NCI-H1436 treated with DMSO at 0.1 percent for 48 hours (cell line): ENCODE measurements at regions not wholly inside any gene's neighbourhood (a gene's known extent, or its start where the extent isn't known, plus 50 kb on each side); places are given as distances from the start of the nearest gene placed in this dataset.
"Not testable (repeated sequence)": the region's sequence is repeated elsewhere in the genome, so short reads cannot be mapped to it uniquely, and the experiment has no call there.

Experiments used
- DNase-seq: peaks from one replicate; lab custom pipeline; 2025; lab: John Stamatoyannopoulos, UW

DNA sequence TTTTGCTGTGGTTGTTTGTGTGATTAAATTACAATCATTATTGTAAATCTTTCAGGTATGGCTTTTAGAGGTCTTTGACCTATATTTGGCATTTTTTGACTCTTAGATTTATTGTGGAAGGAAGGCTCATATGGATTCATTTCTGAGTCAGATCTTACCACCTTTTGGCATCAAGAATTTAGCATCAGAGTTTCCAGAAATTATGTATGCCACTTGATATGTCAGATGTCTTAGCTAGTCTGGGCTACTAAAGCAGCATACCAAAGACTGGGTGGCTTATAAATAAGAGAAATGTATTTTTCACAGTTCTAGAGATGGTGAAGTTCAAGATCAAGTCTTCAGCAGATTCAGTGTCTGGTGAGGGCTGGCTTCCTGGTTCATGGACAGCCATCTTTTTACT lies 129.5 kb upstream of the PZP start:
- no peak for DNase-seq

DNA sequence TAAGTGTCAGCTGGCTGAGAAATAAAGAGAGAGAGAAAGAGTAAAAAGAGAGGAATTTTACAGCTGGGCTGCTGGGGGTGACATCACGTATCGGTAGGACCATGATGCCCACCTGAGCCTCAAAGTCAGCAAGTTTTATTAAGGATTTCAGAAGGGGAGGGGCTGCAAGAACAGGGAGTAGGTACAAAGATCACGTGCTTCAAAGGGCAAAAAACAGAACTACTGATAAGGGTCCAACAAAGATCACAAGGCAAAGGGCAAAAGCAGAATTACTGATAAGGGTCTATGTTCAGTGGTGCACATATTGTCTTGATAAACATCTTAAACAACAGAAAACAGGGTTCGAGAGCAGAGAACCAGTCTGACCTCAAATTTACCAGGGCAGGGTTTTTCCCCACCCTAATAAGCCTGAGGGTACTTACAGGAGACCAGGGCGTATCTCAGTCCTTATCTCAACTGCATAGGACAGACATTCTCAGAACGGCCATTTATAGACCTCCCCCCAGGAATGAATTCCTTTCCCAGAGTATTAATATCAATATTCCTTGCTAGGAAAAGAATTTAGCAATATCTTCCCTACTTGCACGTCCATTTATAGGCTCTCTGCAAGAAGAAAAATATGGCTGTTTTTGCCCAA lies 128.3 kb upstream of the PZP start:
- not testable (repeated sequence) for DNase-seq

- no peak for DNase-seq
These were observed 127.7 kb upstream of the PZP start for GRCh38 chr12:9335867-9336266.

- no peak for DNase-seq
These were observed 126.8 kb upstream of the PZP start for GRCh38 chr12:9334964-9335363.

GRCh38 chr12:9334041-9334692 lies 126.0 kb upstream of the PZP start:
- no peak for DNase-seq

DNA sequence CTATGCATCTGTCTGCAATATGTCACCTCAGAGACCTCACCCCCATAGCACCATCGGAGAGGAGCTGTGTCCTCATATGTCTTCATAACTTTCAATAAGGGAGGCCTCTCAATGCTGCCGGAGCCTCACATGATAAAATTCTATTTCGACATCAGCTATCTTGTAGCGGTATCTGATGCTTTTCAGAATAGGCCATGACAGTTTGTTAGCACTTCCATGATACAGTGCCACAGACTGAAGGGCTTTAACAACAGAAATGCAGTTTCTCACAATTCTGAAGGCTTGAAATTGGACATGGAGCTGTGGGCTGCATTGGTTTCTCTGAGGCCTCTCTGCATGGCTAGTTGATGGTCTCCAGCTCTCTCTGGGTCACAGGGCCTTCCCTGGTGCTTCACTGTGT lies 125.0 kb upstream of the PZP start:
- DNase-seq: no peak

DNA sequence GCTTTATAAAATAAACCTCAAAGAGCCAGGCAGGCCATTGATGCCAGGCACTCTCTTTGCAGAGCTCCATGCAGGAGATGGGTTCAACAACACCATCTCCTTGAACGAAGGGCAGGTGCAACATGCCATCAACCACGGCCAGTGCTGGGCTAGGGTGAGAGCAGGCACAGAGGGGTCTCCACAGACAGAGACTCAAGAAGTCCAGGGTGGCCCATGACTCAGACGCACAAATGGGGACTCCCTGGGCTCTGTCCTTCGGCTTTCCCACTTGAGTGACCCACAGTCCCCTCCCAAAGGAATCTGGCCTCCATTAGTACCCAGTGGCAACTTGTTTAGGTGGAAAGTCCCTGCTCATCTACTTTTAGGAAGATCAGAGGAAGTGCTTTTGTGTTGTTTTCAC lies 124.4 kb upstream of the PZP start:
- DNase-seq: no peak

- DNase-seq: no peak
These were observed 123.0 kb upstream of the PZP start for GRCh38 chr12:9331218-9331626.

DNA sequence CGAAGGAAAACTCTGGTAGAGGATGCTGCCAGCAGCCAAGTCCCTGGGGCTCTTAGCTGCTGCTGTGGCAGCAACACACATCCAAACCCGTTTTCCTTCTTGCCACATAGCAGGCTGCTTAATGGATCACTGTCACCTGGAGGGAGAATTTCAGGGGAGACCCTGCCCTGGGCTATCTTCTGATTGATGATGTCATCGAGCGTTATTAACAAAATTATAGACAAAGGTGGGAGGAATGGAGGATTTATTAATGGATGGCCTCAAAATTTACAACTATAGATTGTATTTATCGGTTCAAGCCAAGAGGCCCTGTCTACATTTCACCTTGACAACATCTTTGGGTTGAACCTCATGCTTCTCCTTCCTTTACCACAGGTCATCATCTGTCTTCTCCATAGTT lies 120.8 kb upstream of the PZP start:
- no peak for DNase-seq

DNA sequence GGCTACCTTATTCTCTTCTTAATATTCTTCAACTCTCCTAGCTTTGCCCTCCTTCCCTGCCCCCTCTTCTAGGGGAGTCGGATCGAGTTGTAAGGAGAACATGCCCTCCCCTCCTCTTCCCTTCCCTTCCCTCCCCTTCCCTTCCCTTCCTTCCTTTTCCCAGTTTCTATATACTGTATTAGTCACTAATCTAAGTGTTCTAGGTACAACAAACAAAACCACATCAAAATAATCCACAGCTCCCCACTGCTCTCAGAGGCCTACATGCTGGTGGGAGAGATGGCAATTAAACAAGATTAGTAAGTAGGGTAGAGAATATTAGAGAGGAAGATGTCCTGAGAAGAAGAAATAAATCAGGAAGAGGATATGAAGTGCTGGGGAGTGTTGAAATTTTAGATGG lies 119.9 kb upstream of the PZP start:
- DNase-seq: no peak

DNA sequence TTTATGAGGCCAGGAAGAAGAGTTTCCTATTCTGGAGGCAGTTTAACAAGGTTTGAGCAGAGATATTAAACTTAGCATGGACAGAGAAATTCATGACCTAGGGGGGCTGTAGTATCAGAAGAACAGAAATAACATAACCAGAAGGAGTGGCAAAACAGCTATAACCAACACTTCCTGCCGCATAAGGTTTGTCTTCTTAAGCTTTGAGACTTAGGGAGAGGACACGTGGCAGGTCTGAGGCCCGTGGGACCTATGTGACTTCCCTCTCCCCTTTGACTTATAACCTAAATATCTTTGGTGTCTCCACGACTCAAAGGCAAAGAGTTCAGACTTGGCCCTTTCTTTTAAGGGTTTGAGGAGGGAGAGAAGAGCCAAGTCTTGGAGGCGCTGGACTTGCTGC lies 119.1 kb upstream of the PZP start:
- DNase-seq: no peak

DNA sequence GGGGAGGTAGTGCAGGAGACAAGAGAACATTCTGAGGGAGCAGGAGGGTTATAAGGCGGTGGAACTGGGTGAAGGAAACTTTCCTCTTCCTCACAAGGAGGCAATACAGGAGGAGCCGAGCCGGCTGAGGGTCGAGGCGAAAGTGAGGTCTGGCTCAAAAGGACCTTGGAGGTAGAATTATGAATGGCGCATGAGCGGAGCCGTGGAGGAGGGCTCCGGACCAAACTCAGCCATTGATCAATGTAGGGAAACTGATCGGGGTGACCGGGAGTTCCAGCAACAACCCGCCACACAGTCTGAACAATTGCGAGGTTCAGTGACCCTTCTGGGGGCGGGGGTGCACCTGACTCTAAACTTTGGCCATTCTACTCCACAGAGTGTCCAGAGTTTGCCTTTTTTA lies 118.7 kb upstream of the PZP start:
- DNase-seq: not testable (repeated sequence)

DNA sequence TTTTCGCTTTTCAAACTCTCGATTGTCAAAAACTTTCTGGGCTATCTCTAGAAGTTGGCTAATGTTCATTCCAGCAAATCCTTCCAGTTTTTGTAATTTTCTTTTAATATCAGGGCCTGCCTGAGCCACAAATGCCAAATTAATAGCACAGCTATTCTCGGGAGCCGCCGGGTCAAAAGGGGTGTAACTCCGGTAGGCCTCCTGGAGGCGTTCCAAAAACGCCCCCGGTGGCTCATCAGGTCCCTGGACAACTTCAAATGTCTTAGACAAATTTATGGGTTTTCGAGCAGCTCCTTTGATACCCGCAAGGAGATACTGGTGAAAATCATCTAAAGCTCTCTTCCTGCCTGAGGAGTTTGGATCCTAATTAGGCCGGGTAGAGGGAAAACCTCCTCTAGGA lies 117.9 kb upstream of the PZP start:
- DNase-seq: no peak

GRCh38 chr12:9325471-9325870 lies 117.3 kb upstream of the PZP start:
- DNase-seq: no peak

DNA sequence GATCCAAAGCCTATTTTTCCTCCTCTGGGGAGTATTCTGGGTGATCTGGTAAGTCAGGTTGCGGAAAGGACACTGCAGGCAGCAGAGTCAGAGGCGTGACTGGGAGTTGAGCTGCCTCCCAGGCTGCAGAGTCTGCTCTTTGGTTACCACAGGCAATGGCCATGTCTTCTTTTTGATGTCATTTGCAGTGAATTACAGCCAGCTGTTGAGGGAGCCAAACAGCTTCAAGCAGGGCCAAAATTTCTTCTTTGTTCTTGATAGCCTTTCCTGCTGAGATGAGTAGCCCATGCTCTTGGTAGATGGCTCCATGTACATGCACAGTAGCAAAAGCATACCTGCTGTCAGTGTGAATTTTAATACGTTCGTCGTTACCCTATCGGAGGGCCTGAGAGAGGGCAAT lies 116.6 kb upstream of the PZP start:
- DNase-seq: no peak

- DNase-seq: no peak
These were observed 115.0 kb upstream of the PZP start for GRCh38 chr12:9323144-9323681.

- no peak for DNase-seq
These were observed 111.6 kb upstream of the PZP start for GRCh38 chr12:9319842-9320173.

DNA sequence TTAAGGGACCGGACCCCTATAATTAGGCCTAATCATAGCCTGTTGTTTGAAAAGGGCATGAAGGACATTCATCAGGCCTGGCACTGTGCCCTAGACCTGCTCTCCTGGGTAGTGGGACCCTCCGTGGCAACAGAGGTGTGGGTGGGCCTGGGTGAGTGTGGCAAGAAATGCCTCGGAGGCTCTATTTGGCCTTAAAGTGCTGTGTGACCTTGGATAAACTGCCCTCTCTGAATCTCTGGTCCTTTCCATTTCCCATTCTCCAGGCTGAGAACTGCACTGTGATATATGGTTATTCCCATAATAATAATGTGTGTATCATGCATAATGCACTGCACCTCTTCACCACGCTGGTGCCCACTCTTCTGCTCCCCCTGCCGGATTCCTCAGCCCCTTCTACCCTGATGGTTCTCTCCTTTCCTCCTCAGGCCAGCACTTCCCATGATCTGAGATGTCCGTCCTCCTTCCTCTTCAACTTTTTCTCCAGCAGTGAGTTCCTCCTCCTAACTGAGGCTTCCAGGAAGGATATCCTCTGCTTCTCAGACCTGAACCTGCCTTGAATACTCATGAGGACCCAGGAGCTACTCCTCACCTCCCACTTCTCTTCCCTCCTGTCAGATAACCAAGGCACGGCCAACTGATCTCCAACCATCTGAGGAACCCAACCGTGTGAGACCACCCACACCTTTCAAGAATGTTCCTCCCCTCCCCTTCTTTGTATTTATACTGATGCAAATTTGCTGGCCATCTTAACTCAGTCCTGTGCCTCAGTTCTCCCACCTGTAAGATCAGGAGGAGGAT lies 111.0 kb upstream of the PZP start:
- no peak for DNase-seq

- not testable (repeated sequence) for DNase-seq
These were observed 105.3 kb upstream of the PZP start for GRCh38 chr12:9313479-9313878.

GRCh38 chr12:9312406-9313392 lies 104.5 kb upstream of the PZP start:
- not testable (repeated sequence) for DNase-seq

- not testable (repeated sequence) for DNase-seq
These were observed 103.3 kb upstream of the PZP start for GRCh38 chr12:9311454-9311853.

DNA sequence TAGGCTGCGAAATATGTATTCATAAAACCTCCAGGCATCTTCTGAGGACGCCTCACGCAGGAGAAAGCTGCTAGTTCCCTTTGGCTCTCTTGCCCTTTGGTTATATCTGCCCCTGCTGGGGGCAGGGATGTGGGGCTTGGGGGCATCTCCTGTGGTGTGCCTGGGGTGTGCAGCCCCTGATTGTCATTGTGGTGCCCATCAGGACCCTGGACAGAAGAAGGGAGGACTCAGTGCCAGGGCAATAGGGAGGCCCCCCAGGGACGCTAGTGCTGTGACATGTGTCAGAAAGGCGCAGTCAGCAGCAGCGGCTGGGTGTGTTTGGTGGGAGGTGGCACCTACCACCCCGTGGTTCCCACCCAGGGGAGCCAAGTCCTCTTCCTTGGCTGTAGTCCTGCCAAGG lies 102.5 kb upstream of the PZP start:
- DNase-seq: not testable (repeated sequence)
